GM19395 (cell line): ENCODE measurements at regions not wholly inside any gene's neighbourhood (a gene's known extent, or its start where the extent isn't known, plus 50 kb on each side); places are given as distances from the start of the nearest gene placed in this dataset.

Experiments
- ATAC-seq: cut with Tn5 transposase; IDR thresholded peaks from one replicate; pipeline ENCODE4 v1.9.1; 2021; ENCODE audit warnings: mild to moderate bottlenecking, moderate library complexity; ENCODE audit not compliant: unreplicated experiment

DNA sequence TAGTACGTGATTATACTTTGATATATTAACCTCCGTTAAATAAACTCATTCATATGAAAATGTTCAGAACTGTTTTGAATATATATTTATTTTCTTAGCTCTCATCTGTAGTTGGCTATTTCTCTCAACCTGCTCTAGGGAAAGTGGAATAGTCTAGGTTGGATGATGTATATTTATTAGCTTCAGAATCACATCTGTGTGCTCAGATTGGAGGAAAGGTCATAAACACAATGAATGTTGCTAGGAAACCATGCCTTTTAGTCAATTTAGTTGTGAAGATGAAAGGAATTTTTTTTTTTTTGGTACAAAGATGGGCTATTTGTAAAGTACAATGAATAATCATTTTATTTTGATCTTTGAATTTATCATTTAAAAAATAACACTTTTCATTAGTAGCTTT is 439.1 kb downstream of the FOXG1 start:
- no peak for ATAC-seq

DNA sequence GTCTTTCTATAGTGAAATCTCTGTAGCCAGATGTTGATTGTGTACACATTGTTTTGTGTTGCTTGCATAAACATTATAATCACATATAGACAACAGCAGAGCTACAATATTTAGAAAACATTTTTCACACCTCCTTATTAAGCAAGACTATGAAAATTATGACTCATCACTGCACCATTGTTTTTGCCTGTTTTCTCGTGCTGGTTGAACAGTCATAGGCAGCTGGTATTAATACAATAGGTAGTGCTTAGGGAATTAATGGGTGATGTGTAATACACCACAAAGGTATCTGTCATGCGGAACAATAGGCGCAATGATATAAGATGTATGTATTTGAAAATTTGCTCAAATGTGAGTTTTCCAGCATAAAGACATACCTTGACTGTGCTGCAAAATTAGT is 449.3 kb downstream of the FOXG1 start:
- no peak for ATAC-seq

DNA sequence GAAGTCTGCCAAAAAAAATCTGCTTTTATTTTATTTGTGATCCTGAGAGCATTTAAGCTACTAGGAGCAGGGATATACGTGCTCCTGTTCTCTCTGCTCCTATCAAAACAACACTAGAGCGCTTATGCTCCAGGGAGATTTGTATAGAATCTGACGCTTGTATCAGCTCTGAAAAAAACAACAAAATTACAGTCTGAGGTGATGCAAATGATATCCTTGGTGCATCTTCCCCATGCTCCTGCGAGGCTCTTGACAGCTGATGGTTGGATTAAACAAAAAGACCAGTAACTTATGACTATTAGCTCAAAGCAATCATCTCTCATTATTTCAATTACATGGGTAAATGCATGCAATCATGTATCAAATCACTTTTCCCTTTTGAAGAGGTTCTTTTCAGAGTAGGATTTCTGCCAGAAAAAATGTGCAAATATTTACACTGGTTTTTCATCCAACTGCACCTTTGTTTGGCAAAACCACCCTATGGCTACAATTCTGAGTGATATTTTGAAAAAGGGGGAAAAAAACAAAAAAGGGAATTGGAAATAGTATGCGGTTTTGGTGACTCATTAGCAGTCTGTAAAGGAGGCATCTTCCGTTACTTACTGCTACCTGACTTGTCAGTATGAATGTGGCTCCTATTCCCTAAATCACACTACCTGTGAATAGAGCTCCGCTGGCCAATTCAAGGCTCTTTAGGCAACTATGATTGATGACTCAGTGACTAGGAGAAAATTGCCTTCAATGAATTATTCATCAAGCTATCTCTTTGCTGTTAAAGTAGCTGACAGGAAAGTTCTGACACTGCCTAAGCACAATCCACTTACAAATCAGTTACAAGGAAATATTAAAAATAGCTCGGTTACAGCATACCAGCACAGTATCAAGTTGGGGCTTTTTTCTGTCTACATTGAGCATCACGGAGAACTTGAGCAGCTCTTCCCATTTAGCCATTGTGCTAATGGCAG is 450.0 kb downstream of the FOXG1 start:
- ATAC-seq, result no peak

DNA sequence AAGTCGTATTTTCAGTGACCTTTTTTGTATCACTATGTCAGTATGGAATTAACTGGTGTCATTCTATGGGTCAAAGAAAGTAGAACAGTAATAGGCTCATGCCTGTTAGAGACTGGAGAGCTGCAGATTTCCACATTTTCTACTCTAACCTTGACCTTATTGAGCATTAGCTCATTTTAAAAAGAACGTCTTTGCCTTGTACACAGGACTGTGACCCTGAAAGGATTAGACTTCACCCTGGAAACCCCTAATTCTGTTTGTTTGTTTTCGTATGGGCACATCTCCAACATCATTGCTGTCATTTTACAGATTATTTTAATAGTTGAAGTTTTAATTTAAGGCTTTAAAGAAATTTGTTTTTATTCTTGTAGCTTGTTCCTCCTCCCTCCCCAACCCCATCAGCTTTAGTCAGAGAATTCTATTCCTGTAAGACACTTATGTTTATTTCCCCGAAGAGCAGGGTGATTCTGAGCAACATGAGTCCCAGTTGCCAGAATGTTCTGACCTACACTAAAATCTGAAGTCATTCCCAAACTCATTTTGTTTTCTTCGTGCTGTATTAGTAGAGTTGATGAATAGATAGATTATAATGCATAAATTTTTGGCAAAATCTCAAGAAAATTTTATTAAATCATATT is 451.3 kb downstream of the FOXG1 start:
- no peak for ATAC-seq

DNA sequence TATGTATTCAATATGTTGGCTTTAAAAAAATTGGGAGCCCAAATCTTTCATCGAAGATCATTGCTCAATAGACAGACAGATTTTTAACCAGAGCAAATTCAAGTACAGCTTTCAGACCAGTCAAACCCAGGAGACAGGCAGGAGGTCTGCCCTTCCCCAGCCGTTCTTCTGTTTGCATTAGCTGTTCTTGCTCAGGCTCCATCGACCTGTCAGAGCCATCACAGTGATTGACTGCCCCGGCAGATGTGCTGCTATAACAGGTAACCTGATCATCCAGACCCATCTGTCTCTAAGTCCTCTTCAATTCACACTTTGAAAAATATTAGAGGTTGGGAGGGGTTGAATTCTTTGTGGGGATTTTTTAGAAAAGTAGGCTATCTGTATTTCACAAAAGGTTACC is 453.5 kb downstream of the FOXG1 start:
- no peak for ATAC-seq

DNA sequence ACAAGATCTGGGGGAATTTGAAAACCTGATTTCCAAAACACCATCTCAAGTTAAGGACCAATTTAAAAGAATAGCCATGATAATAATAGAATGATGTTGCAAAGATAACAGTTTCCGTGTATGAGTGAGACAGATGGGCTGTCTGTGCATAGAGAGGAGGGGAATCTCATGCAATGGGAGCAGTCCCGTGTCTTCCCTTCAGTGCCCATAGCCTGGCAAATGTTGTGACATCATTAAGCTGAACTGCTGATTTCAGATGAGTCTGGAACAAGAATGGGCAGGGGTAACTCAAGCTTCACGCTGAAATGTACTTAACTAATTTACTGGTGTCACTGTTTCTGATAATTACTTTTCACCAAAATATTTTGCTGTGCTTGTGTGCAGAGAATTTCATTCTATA is 454.0 kb downstream of the FOXG1 start:
- ATAC-seq, result no peak

DNA sequence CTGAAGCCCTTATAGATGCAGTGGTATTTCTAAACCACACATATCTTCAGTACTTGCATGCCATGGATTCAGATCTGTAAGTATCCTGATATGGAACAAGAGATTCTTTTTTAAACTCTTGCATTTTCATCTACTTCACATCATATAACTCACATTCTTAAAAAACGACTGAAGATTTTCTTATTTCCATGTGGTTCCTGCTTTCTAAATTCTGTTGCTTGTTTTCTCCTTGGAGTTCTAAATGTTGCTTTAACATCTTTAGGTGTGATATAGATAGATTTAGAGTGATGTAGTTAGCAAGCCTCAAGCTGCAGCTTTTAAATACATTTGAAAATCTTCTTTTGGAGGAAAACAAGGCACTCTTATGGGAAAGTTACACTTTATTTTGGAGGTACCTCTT is 455.4 kb downstream of the FOXG1 start:
- no peak for ATAC-seq

DNA sequence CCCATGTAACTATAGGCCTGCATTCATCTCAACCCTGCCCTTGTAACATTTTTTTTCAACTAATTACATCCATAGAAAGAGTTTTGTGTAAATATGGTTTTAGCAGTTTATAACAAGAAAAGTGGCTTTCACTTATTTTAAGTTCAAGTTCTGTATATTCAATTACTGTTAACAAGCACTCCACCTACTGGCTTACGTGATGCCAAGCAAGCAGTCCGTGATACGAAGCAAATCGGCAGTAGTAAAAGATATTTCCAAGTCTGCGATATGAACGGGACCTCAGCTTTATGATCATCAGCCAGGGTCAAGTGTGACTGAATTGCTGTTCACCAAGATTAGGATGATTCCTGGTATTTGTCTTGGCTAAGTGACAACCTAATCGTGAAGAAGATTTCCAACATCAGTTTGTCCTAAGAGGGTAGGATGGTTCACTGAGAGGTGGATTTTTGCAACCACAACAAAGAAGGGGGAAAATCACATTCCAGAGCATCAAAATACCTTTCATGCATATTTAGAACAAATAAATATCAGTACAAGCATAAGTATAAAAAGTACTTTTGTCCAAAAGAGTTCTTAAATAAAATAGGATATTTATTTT is 456.2 kb downstream of the FOXG1 start:
- no peak for ATAC-seq

DNA sequence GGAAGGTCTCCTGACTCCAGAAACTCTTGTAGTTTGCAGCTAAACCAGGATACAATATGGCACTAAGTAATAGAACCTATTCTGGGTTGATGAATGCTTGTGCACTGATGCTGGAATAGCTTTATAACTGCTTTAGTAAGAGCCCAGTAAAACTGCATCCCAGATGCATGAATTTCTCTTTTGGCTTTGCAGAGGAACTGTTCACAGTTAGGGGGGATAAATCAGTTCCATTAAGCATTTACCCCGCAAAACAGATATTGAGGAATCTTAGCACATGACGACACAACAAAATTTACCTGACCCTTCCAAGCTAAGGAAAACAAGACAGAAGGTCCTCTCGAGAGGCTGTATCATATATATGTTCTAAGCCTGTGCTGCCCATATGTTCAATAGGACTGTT is 457.4 kb downstream of the FOXG1 start:
- no peak for ATAC-seq

DNA sequence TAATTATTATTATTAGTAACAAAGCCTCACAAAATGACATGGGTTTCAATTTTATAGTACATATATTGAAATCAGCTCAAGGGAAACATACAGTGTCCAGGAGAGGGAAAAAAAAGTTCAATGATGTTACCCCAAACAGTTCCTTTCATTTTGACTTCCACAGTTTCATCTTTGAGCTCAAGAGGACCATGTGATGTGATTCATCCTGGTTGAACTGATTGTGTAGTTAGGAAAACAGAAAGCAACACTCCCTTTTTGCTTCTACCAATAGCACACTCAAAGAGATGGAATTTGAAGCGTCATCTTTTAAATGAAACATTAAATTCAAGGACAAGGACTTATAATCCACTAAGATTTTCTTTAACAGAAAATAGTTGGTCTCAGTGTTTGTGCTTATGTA is 461.0 kb downstream of the FOXG1 start:
- ATAC-seq, result no peak

DNA sequence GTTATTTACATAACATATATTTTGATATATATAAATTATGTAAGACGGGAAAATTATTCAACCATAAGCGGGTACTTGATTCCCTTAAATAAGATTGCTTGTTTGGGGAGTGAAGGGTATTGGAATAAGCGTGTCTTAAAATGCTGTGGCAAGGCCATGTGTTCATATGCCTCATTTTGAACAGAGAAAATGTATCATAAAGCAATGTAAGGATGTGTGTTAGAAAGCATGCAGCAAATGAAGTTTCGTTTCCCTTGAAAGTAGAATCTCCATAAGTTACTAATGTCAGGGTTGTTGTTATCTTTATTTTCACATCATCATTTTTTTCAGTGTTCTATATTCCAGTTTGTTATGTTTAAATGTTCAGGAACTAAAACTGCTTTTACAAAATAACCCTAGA is 465.6 kb downstream of the FOXG1 start:
- ATAC-seq, result no peak

DNA sequence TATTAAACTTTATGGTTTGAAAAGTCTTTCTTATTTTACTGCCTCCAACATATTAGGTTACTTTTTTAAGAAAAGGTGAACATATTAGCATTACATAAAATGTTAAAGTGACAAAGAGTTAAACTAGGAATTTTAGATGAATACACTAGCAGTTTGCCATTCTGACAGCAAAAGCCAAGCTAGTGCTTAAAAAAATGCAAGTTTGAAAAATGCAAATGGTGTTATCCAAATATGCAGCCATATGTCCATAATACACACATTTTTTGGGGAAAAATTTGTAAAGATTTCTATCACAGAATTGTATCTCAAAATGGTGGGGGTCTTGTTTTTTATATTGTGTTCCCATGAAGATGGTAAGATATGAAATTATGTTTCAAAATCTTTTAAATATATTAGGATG is 466.1 kb downstream of the FOXG1 start:
- ATAC-seq, result no peak

DNA sequence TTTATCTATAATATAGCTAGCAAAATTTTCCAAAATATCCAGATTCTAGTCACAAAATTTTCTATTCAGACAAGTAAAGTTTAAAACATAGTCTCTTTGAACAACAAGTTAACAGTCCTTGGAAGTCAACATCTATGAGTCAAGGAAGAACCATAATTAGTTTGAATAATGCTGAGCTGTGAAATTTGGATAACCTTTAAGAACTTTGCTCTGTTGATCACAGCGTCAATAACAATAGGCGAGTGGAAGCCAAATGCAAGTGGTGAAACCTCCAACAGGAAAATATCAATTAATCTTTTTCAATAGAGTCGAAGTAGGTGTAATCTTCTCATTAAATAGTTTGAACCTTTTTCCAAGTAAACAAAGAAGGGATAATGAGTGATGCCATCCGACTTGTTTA is 466.6 kb downstream of the FOXG1 start:
- no peak for ATAC-seq

DNA sequence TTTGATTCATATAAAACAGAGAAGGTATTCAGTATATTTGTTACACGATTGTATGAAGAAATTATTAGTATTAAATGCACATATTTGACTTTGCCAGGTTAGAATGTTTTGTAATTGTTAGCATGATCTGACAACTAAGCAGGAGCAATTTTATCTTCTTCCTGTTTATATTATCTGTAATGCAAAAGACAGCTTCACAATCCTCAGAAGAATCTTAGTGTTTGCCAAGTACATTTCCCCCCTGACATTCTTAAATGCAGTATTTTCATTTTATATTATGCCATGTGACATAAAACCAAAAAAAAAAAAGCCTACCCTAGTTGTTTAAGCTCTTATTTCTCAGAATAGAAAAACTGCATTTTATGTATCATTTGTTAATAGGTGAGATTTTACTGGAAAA is 469.4 kb downstream of the FOXG1 start:
- no peak for ATAC-seq

DNA sequence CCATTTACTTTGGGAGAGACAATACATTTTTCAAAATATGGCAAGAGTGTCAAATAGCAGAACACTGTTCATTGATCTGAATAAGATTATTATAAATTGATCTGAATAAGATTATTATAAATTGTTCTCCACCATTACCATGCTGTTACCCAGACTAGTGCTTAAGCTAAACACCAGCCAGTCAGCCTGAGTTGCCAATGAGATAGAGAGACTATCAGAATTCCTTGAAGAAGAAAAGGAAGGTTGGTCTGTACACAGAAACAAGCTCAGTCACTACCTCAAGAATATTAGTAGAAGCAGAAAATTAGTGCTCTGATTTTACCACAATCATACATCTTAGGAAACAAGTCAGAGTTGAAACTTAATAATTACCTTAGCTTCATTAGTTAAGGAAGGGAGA is 469.8 kb downstream of the FOXG1 start:
- no peak for ATAC-seq

DNA sequence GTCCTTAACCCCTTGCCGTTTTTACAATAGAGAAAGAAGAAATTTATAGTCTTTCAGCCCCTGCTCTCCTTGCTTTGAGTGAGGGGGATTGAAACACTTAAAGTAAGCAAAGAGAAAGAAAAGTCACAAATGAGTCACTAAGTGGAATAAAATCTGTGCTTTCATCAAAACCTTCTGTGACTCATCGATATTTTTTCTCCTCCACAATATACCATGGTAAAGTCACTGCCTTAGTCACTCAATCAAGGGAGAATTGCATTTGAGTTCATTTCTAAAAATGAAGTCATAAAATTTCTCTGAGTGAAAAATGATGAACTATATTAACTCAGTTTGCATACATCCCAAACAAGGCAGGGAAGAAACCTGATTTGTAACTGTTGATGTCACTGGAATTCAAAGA is 470.3 kb downstream of the FOXG1 start:
- no peak for ATAC-seq

DNA sequence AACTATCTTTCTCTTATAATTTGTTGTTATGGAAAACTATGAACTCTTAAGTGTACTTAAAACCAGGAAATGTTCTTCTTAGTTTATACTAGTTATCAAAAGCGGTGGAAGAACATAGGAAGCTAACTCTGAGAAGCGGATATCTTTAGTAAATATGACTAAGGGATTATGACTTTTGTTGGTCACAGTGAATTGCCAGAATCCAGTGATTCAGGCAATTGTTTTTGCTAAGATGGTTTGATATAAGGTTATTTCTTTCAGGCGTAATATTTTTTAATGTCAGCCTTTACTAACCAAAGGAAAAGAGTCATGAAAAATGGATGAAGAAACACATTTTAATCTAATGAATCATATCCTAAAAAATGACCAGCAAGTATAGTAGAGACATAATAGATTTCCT is 473.5 kb downstream of the FOXG1 start:
- no peak for ATAC-seq

DNA sequence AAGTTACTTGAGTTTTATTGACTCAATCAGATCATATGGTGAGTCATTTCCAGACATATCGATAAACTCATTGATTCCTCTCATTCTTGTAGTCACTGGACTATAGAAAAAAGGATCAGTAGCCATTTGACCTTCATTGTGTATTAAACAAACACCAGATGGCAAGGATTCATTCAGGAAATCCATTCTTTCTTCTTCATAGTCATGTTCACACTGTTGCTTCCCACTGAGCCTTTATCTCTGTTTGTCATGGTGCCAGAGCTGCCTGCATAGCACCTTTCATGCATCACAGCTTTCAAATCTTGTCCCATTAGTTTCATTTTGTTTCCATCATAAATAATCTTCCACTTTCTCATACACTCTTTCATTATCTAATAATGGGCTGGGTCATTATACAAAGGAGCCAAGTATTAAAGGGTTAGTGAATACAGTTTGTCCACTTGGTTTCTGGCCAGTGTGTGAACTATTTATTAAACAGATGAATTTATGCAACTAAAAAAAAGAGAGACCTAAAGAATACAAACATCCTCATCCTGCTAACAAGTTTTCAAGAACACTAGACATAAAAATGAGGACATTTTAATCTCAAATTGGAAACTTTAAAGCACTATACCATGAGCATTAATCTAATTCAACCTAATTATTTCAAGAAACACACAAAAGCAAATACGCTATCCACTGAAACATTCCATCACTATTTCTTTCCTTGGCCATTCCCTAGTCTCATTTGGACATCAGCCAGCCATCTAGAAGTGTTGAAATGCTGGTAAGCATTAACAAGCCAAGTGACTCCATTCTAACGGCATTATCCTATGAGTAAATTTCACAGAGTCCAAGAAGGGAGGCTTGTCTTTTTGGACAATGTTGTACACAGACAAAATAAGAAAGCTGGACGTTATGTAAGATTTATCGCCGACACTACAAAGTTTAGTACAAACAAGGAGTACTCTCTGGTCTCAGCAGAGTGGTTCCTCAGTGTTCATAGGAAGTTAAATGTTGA is 476.5 kb downstream of the FOXG1 start:
- no peak for ATAC-seq

DNA sequence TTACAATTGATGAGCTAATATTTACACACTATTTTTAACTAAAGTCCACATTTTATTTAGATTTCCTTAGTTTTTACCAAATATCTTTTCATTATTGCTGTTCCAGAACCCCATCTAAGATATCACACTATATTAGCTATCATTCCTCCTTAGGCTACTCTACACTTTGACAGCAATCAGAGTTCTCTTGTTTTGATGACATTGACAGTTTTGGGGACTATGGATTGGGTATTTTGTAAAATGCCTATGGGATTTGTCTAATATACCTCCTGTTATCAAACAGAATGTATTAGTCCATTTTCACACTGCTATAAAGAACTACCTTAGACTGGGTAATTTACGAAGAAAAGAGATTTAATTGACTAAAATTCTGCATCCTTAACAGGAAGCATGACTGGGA is 489.1 kb downstream of the FOXG1 start:
- ATAC-seq, result no peak

DNA sequence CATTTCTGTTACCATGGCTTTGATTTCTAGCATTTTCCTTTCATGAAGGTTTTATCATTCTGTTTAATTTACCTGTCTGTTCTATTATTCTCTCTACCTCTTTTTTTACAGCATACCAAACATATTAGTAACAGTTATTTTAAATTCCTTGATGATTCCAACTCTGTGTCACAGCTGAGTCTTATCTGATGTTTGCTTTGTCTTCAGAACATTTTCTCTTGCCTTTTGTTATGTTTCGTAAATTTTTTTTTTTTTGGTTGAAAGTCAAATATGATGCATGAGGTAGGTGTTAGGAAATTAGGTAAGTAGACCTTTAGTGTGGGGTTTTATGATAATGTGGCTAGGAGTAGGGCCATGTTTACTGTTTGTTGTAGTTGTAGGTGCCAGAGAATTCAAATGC is 496.4 kb downstream of the FOXG1 start:
- ATAC-seq, result no peak

DNA sequence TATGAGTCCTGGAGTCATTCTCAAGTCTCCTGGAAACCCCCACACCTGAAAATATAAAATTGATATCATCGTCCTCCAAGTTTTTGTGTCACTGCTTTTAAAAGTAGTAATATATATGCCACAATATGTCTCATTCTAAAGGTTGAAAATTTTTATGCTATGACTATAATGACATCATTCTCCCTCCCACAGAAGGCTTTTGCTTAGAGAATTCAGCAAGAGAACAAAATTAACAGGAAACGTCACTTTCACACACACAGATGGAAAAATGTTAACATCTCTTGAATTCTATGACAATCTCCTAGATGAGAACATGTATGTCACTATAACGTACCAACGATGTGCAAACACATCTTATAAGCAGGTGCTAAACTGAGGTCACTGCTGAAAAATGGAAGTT is 498.3 kb downstream of the FOXG1 start:
- ATAC-seq, result no peak
